ENCODE measurements at regions not wholly inside any gene's neighbourhood (a gene's known extent, or its start where the extent isn't known, plus 50 kb on each side); places are given as distances from the start of the nearest gene placed in this dataset.

GRCh38 chr4:60296386-60296785, 903.7 kb upstream of the ADGRL3 start:
- no peaks in the 10 kb centered on the region for H3K4me1 Mint-ChIP-seq (ENCODE audit: low read depth)
- no peaks in the 10 kb centered on the region for H3K36me3 Mint-ChIP-seq (ENCODE audit: low read depth)
- no peaks in the 10 kb centered on the region for H3K27me3 Mint-ChIP-seq (ENCODE audit: low read depth)
- DNase-seq (ENCODE audit: low spot score) = no peak
- H3K9me3 Mint-ChIP-seq = peaks cover 43% of the 10 kb centered on the region
- no peak overlapping the region for H3K4me3 Mint-ChIP-seq (ENCODE audit: low read depth)
- H3K27ac Mint-ChIP-seq = no peak overlapping the region
- intact Hi-C loops (cut with micrococcal nuclease) = no loop called here

GRCh38 chr4:60313611-60314178, 886.4 kb upstream of the ADGRL3 start:
- Mint-ChIP-seq H3K4me3 (ENCODE audit: low read depth) (no peak overlapping the region), H3K36me3 (ENCODE audit: low read depth) (no peaks in the 10 kb centered on the region), H3K9me3 (peaks cover 21% of the 10 kb centered on the region), H3K27me3 (ENCODE audit: low read depth) (no peaks in the 10 kb centered on the region), H3K27ac (no peak overlapping the region), H3K4me1 (ENCODE audit: low read depth) (no peaks in the 10 kb centered on the region)
- intact Hi-C loops (cut with micrococcal nuclease) = no loop called here
- DNase-seq (ENCODE audit: low spot score) = no peak

DNA sequence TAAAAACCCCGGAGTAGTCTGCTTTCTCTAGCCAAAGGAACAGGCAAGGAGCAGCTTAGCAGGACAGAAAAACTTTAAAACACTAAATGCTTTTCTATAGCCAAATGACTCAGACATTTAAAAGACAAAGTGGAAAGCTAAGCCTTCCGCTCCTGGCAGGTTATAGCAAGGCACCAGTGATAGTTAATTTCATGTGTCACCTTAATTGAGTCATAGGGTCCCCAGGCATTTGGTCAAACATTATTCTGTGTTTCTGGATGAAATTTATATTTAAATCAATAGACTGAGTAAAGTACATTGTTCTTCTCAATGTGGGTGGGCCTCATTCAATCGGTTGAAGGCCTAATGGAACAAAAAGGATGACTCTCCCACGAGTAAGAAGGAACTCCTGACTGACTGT, 885.7 kb upstream of the ADGRL3 start:
- no peak for DNase-seq (ENCODE audit: low spot score)
- intact Hi-C loops (cut with micrococcal nuclease) = no loop called here
- H3K4me1 Mint-ChIP-seq (ENCODE audit: low read depth) = no peaks in the 10 kb centered on the region
- no peaks in the 10 kb centered on the region for H3K27me3 Mint-ChIP-seq (ENCODE audit: low read depth)
- peaks cover 21% of the 10 kb centered on the region for H3K9me3 Mint-ChIP-seq
- no peaks in the 10 kb centered on the region for H3K36me3 Mint-ChIP-seq (ENCODE audit: low read depth)
- no peak overlapping the region for H3K27ac Mint-ChIP-seq
- no peak overlapping the region for H3K4me3 Mint-ChIP-seq (ENCODE audit: low read depth)

DNA sequence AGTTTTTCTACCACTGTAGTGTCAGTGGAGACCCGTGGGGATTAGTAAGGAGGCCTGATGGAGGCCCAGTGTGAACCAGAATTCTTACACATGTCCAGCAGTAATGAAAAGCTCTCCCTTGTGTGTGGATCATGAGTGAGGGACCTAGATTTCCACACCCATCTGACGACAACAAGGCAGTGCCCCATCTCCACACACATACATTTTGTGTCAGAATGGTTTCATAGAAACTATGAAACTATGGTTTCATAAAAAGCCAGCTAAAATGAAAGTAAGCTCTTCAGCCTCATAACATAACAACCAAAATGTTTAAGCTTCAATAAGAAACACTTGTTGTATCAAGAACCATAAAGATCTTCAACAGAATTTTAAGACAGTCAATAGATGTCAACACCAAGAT, 884.5 kb upstream of the ADGRL3 start:
- peaks cover 25% of the 10 kb centered on the region for H3K9me3 Mint-ChIP-seq
- H3K4me3 Mint-ChIP-seq (ENCODE audit: low read depth) = no peak overlapping the region
- no peaks in the 10 kb centered on the region for H3K4me1 Mint-ChIP-seq (ENCODE audit: low read depth)
- DNase-seq (ENCODE audit: low spot score) = no peak
- intact Hi-C loops (cut with micrococcal nuclease) = no loop called here
- no peak overlapping the region for H3K27ac Mint-ChIP-seq
- H3K27me3 Mint-ChIP-seq (ENCODE audit: low read depth) = no peaks in the 10 kb centered on the region
- H3K36me3 Mint-ChIP-seq (ENCODE audit: low read depth) = no peaks in the 10 kb centered on the region

GRCh38 chr4:60326735-60327134, 873.4 kb upstream of the ADGRL3 start:
- intact Hi-C loops (cut with micrococcal nuclease) = no loop called here
- no peaks in the 10 kb centered on the region for H3K36me3 Mint-ChIP-seq (ENCODE audit: low read depth)
- H3K4me1 Mint-ChIP-seq (ENCODE audit: low read depth) = no peaks in the 10 kb centered on the region
- no peaks in the 10 kb centered on the region for H3K27me3 Mint-ChIP-seq (ENCODE audit: low read depth)
- DNase-seq (ENCODE audit: low spot score) = no peak
- no peak overlapping the region for H3K4me3 Mint-ChIP-seq (ENCODE audit: low read depth)
- no peak overlapping the region for H3K27ac Mint-ChIP-seq
- peaks cover 10% of the 10 kb centered on the region for H3K9me3 Mint-ChIP-seq

DNA sequence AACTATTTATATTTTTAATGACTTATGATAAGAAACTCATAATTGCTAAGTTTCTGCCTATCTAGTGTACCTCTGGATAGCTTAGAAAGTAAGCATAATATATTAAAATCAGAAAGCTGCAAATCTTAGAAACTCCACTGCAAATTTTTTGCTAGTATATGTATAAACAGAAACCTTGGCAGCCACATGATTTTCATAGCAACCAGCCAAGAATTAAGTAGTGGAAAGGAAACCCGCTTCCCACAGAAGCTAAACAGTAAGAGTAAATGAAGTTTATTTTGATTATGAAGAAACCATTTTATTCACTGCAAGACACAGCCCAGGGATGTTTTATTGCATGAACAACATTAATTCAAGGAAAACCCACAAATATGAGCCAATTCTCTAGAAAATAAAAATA, 872.5 kb upstream of the ADGRL3 start:
- Mint-ChIP-seq H3K27me3 (ENCODE audit: low read depth) (no peaks in the 10 kb centered on the region), H3K9me3 (peaks cover 6% of the 10 kb centered on the region), H3K4me1 (ENCODE audit: low read depth) (no peaks in the 10 kb centered on the region), H3K27ac (no peak overlapping the region), H3K36me3 (ENCODE audit: low read depth) (no peaks in the 10 kb centered on the region), H3K4me3 (ENCODE audit: low read depth) (no peak overlapping the region)
- intact Hi-C loops (cut with micrococcal nuclease) = no loop called here
- DNase-seq (ENCODE audit: low spot score) = no peak

DNA sequence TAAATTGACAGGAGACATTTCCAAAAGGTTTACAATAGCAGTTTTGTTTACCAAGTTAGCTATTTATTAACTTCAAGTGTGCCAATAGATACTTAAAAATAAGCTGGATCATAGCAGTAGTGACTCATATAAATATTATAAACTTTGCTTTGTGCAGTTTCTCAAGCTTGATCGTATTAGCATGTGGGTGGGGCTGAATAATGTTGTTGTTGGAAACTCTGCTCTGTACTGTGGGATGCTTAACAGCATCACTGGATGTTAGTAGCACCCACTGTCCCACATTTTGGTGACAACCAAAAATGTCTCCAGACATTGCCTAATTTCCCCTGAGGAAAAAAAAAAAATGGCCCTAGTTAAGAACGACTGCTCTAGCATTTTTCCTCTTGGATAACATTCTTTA, 855.2 kb upstream of the ADGRL3 start:
- DNase-seq (ENCODE audit: low spot score) = no peak
- H3K9me3 Mint-ChIP-seq = peaks cover 24% of the 10 kb centered on the region
- no peaks in the 10 kb centered on the region for H3K36me3 Mint-ChIP-seq (ENCODE audit: low read depth)
- no peaks in the 10 kb centered on the region for H3K4me1 Mint-ChIP-seq (ENCODE audit: low read depth)
- intact Hi-C loops (cut with micrococcal nuclease) = no loop called here
- no peaks in the 10 kb centered on the region for H3K27me3 Mint-ChIP-seq (ENCODE audit: low read depth)
- H3K4me3 Mint-ChIP-seq (ENCODE audit: low read depth) = no peak overlapping the region
- no peak overlapping the region for H3K27ac Mint-ChIP-seq

- no peak for DNase-seq (ENCODE audit: low spot score)
- Mint-ChIP-seq H3K36me3 (ENCODE audit: low read depth) (no peaks in the 10 kb centered on the region), H3K4me3 (ENCODE audit: low read depth) (no peak overlapping the region), H3K9me3 (peaks cover 29% of the 10 kb centered on the region), H3K27me3 (ENCODE audit: low read depth) (no peaks in the 10 kb centered on the region), H3K4me1 (ENCODE audit: low read depth) (no peaks in the 10 kb centered on the region), H3K27ac (no peak overlapping the region)
- intact Hi-C loops (cut with micrococcal nuclease) = no loop called here
These were observed 854.7 kb upstream of the ADGRL3 start for GRCh38 chr4:60345392-60345791.

DNA sequence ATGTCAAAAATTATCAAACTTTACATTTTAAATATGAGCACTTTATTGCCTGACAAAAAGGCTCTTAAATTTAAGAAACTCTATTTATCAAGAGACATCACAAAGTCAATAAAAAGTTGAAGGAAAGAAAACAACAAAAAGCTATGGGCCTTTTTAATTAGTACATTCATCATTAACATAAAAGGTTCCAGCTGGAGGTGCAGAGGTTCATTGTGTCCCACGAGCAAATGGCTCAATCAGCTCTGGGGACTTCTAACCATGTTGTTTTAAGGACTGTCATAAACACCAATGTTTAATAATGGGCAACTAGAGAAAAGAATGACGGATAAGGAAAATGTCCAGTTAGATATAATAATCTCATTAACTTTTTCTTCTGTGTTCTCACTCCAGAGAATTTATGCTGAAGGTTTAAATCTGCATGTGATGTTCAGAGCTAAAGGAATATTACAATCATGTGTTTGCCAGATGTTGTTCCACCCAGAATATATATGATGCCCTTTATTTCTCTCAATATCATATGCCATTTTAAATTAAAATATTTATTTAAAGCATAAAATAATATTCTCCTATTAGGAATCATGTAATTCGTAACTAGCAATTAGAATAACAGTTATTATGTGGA, 840.3 kb upstream of the ADGRL3 start:
- Mint-ChIP-seq H3K9me3 (peaks cover 44% of the 10 kb centered on the region), H3K36me3 (ENCODE audit: low read depth) (no peaks in the 10 kb centered on the region)

DNA sequence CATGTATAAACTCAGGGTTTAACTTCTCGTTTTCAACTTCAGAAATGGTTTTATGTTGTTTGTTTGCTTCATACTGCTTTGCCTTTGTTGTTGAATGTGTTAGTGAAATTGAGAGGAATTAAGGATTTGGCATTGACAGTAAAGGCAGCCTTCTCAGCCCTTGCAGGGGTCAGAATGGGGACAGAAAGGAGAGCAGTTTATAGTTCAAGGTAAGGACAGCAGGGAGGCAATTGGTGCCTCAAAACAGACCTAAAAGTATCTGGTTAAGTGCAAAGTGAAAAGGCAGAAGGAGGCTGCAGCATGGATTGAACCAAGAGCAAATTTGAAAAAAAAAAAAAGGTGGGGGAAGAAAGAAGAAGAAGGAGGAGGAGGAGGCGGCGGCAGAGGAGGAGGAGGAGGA, 835.0 kb upstream of the ADGRL3 start:
- Mint-ChIP-seq H3K36me3 (ENCODE audit: low read depth) (no peaks in the 10 kb centered on the region), H3K27me3 (ENCODE audit: low read depth) (no peaks in the 10 kb centered on the region), H3K4me1 (ENCODE audit: low read depth) (no peaks in the 10 kb centered on the region), H3K4me3 (ENCODE audit: low read depth) (no peak overlapping the region), H3K9me3 (peaks cover 43% of the 10 kb centered on the region), H3K27ac (no peak overlapping the region)
- intact Hi-C loops (cut with micrococcal nuclease) = no loop called here
- DNase-seq (ENCODE audit: low spot score) = no peak

More for the DNA sequence above, 840.3 kb upstream of the ADGRL3 start:
- Mint-ChIP-seq H3K27me3 (ENCODE audit: low read depth) (no peaks in the 10 kb centered on the region), H3K27ac (no peak overlapping the region), H3K4me3 (ENCODE audit: low read depth) (no peak overlapping the region), H3K4me1 (ENCODE audit: low read depth) (no peaks in the 10 kb centered on the region)
- intact Hi-C loops (cut with micrococcal nuclease) = no loop called here
- no peak for DNase-seq (ENCODE audit: low spot score)

DNA sequence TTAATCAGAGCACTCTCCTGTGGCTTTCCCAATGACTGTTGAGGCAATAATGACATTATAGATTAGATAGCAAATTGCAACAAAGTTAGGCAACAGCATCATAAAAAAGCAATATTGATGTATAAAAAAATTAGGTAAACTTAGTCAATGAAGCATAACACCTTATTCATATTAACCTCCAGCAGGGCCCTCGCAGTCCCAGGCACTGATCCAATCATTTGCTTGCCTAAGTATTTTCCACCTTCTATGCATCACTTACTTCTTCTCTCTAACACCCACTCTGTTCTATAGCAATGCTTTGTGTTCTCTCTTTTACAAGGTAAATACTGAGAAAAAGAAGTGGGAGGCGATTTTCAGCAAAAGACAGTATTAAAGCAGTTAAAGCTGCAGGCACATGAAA, 833.5 kb upstream of the ADGRL3 start:
- Mint-ChIP-seq H3K9me3 (peaks cover 33% of the 10 kb centered on the region), H3K36me3 (ENCODE audit: low read depth) (no peaks in the 10 kb centered on the region)

DNA sequence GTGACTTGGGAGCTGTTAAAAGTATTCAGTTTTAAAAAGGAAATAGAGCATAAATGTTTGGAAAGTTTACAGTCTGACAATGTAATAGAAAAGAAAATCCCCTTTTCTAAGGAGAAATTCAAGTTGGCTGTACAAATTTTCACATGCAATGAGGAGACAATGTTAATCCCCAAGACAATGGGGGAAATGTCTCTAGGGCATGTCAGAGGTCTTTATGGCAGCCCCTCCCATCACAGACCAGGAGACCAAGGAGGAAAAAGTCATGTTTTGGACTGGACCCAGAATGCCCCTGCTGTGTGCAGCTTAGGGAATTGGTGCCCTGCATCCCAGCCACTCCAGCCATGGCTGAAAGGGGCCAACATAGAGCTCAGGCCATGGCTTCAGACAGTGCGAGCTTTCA, 831.1 kb upstream of the ADGRL3 start:
- Mint-ChIP-seq H3K4me1 (ENCODE audit: low read depth) (no peaks in the 10 kb centered on the region), H3K27ac (no peak overlapping the region), H3K9me3 (peaks cover 29% of the 10 kb centered on the region), H3K36me3 (ENCODE audit: low read depth) (no peaks in the 10 kb centered on the region), H3K4me3 (ENCODE audit: low read depth) (no peak overlapping the region), H3K27me3 (ENCODE audit: low read depth) (no peaks in the 10 kb centered on the region)
- intact Hi-C loops (cut with micrococcal nuclease) = no loop called here
- no peak for DNase-seq (ENCODE audit: low spot score)

More for the DNA sequence above, 833.5 kb upstream of the ADGRL3 start:
- intact Hi-C loops (cut with micrococcal nuclease) = no loop called here
- Mint-ChIP-seq H3K27me3 (ENCODE audit: low read depth) (no peaks in the 10 kb centered on the region), H3K4me3 (ENCODE audit: low read depth) (no peak overlapping the region), H3K27ac (no peak overlapping the region), H3K4me1 (ENCODE audit: low read depth) (no peaks in the 10 kb centered on the region)
- no peak for DNase-seq (ENCODE audit: low spot score)

DNA sequence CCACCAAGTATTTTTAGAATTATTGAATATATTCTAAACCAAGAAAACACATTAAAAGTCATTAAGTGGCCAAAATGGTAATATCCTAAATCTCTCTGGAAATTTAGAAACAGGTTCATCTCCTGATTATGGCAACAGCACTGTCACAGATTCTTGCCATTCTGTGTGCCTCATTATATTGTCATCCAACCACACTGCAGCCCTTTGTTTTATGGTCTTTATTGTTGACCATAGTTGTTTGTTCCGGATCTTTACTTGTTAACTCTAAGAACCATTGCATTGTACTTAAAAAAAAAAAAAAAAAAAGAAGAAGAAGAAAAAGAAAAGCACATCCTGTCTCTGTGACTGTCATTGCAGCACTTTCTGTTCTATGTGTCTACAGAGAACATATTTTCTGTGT, 822.1 kb upstream of the ADGRL3 start:
- Mint-ChIP-seq H3K9me3 (peaks cover 18% of the 10 kb centered on the region), H3K4me1 (ENCODE audit: low read depth) (no peaks in the 10 kb centered on the region), H3K27ac (no peak overlapping the region), H3K36me3 (ENCODE audit: low read depth) (no peaks in the 10 kb centered on the region), H3K27me3 (ENCODE audit: low read depth) (no peaks in the 10 kb centered on the region), H3K4me3 (ENCODE audit: low read depth) (no peak overlapping the region)
- intact Hi-C loops (cut with micrococcal nuclease) = no loop called here
- DNase-seq (ENCODE audit: low spot score) = no peak

DNA sequence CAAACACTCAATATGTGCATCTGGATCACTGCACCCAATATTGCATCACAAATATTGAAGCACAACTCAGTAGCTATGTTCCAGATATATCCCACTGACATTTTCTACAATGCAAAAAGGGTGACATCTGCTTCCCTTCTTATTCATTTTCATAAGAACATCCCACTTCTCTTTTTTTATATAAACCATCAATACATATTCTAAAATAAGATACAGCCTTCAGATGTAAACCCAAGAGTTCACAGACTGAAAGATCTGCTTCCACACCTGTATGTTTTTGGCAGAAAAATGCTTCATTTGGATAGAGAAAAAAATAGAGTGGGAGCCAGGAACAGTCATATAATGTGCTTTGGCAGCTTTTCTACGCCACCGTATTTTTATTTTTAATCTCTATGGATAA, 815.6 kb upstream of the ADGRL3 start:
- no peaks in the 10 kb centered on the region for H3K27me3 Mint-ChIP-seq (ENCODE audit: low read depth)
- peaks cover 35% of the 10 kb centered on the region for H3K9me3 Mint-ChIP-seq
- H3K4me3 Mint-ChIP-seq (ENCODE audit: low read depth) = no peak overlapping the region
- no peaks in the 10 kb centered on the region for H3K4me1 Mint-ChIP-seq (ENCODE audit: low read depth)
- DNase-seq (ENCODE audit: low spot score) = no peak
- H3K36me3 Mint-ChIP-seq (ENCODE audit: low read depth) = no peaks in the 10 kb centered on the region
- intact Hi-C loops (cut with micrococcal nuclease) = no loop called here
- no peak overlapping the region for H3K27ac Mint-ChIP-seq

Measured in activated T-helper 2 cell treated with anti-CD3 and anti-CD28 coated beads, Interferon-gamma antibody, Interleukin-2, Interleukin-4, amounts not matched to agents 10 μg/mL and 5 μg/mL and 100 μg/mL, durations not matched to agents 14 hours and 24 hours and 36 hours (primary cell).